ENCODE measurements at regions not wholly inside any gene's neighbourhood (a gene's known extent, or its start where the extent isn't known, plus 50 kb on each side); places are given as distances from the start of the nearest gene placed in this dataset.

- no peak for DNase-seq (ENCODE audit: insufficient read length, low spot score, missing footprints)
- Histone ChIP-seq H3K36me3 (ENCODE audit: insufficient read depth, low read length) (no peaks in the 10 kb centered on the region), H3K4me2 (ENCODE audit: insufficient read depth, low read length) (no peak overlapping the region), H3K27ac (ENCODE audit: low read depth, low read length) (no peak overlapping the region), H3K4me3 (ENCODE audit: insufficient read depth, low read length) (no peak overlapping the region), H3K4me1 (ENCODE audit: insufficient read depth, low read length) (no peaks in the 10 kb centered on the region), H2AFZ (ENCODE audit: low read length) (no peak overlapping the region), H3K9me3 (ENCODE audit: low read depth, low read length) (no peaks in the 10 kb centered on the region), H4K20me1 (ENCODE audit: insufficient read depth, low read length) (no peaks in the 10 kb centered on the region), H3K79me2 (ENCODE audit: insufficient read depth, low read length) (no peaks in the 10 kb centered on the region), H3K27me3 (ENCODE audit: insufficient read depth, low read length) (no peaks in the 10 kb centered on the region)
- TF ChIP-seq, protein P1, sequence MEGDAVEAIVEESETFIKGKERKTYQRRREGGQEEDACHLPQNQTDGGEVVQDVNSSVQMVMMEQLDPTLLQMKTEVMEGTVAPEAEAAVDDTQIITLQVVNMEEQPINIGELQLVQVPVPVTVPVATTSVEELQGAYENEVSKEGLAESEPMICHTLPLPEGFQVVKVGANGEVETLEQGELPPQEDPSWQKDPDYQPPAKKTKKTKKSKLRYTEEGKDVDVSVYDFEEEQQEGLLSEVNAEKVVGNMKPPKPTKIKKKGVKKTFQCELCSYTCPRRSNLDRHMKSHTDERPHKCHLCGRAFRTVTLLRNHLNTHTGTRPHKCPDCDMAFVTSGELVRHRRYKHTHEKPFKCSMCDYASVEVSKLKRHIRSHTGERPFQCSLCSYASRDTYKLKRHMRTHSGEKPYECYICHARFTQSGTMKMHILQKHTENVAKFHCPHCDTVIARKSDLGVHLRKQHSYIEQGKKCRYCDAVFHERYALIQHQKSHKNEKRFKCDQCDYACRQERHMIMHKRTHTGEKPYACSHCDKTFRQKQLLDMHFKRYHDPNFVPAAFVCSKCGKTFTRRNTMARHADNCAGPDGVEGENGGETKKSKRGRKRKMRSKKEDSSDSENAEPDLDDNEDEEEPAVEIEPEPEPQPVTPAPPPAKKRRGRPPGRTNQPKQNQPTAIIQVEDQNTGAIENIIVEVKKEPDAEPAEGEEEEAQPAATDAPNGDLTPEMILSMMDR (IDR thresholded peaks at IDR 0.05; ENCODE audit: extremely low read depth, low read depth, low read length), result no peak
These were observed 387.4 kb downstream of the FGF10 start for GRCh38 chr5:44001675-44002380.

- Histone ChIP-seq H3K79me2 (ENCODE audit: insufficient read depth, low read length) (no peaks in the 10 kb centered on the region), H3K4me1 (ENCODE audit: insufficient read depth, low read length) (no peaks in the 10 kb centered on the region), H4K20me1 (ENCODE audit: insufficient read depth, low read length) (no peaks in the 10 kb centered on the region), H3K27me3 (ENCODE audit: insufficient read depth, low read length) (no peaks in the 10 kb centered on the region), H3K27ac (ENCODE audit: low read depth, low read length) (no peak overlapping the region), H3K4me2 (ENCODE audit: insufficient read depth, low read length) (no peak overlapping the region), H3K4me3 (ENCODE audit: insufficient read depth, low read length) (no peak overlapping the region), H3K36me3 (ENCODE audit: insufficient read depth, low read length) (no peaks in the 10 kb centered on the region), H2AFZ (ENCODE audit: low read length) (no peak overlapping the region), H3K9me3 (ENCODE audit: low read depth, low read length) (no peaks in the 10 kb centered on the region)
- TF ChIP-seq, protein P1 (IDR thresholded peaks at IDR 0.05; ENCODE audit: extremely low read depth, low read depth, low read length), result no peak
- DNase-seq (ENCODE audit: insufficient read length, low spot score, missing footprints), result no peak
These were observed 388.0 kb downstream of the FGF10 start for GRCh38 chr5:44001236-44001635.

DNA sequence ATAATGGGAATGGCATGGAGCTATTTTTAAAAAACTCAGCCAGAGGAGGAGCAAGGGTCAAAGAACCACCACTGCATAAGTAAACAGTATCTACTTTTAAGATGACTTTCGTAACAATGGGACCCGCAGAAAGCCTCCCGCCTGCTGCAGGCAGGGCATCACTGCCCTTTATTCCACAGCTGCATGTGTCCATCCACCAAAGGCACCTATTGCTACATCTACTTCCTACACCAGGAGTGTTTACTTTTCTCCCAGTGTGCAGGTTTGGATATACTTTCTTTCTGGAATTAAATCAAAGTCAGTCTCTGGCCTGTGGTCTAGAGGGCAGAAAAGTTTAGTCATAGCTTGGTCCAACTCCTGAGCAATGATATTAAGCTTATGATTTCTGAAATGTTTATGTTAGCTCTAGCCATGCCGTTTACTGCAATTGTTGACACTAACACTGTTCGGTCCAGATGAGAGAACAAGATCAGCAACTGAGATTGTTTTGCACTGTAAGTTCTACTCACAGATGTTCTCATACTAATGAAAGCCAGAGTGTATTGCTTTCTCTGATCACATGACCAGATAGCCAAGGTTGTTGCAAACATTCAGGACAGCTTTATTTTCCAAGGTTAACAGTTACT is 391.5 kb downstream of the FGF10 start:
- Histone ChIP-seq H4K20me1 (ENCODE audit: insufficient read depth, low read length) (no peaks in the 10 kb centered on the region), H3K4me1 (ENCODE audit: insufficient read depth, low read length) (no peaks in the 10 kb centered on the region), H3K36me3 (ENCODE audit: insufficient read depth, low read length) (no peaks in the 10 kb centered on the region), H3K79me2 (ENCODE audit: insufficient read depth, low read length) (no peaks in the 10 kb centered on the region), H3K4me2 (ENCODE audit: insufficient read depth, low read length) (no peak overlapping the region), H3K9me3 (ENCODE audit: low read depth, low read length) (no peaks in the 10 kb centered on the region), H3K27ac (ENCODE audit: low read depth, low read length) (no peak overlapping the region), H2AFZ (ENCODE audit: low read length) (no peak overlapping the region), H3K4me3 (ENCODE audit: insufficient read depth, low read length) (no peak overlapping the region), H3K27me3 (ENCODE audit: insufficient read depth, low read length) (no peaks in the 10 kb centered on the region)
- peak; percentile 48 for DNase-seq (ENCODE audit: insufficient read length, low spot score, missing footprints)
- TF ChIP-seq, protein P1 (IDR thresholded peaks at IDR 0.05; ENCODE audit: extremely low read depth, low read depth, low read length), result no peak

GRCh38 chr5:43996221-43996620 is 393.0 kb downstream of the FGF10 start:
- H3K4me2 ChIP-seq (ENCODE audit: insufficient read depth, low read length), result no peak overlapping the region
- no peaks in the 10 kb centered on the region for H3K9me3 ChIP-seq (ENCODE audit: low read depth, low read length)
- H3K27me3 ChIP-seq (ENCODE audit: insufficient read depth, low read length), result no peaks in the 10 kb centered on the region
- H2AFZ ChIP-seq (ENCODE audit: low read length), result no peak overlapping the region
- TF ChIP-seq, protein P1 (IDR thresholded peaks at IDR 0.05; ENCODE audit: extremely low read depth, low read depth, low read length), result no peak
- no peaks in the 10 kb centered on the region for H3K36me3 ChIP-seq (ENCODE audit: insufficient read depth, low read length)
- H3K4me1 ChIP-seq (ENCODE audit: insufficient read depth, low read length), result no peaks in the 10 kb centered on the region
- no peak overlapping the region for H3K4me3 ChIP-seq (ENCODE audit: insufficient read depth, low read length)
- no peaks in the 10 kb centered on the region for H4K20me1 ChIP-seq (ENCODE audit: insufficient read depth, low read length)
- H3K27ac ChIP-seq (ENCODE audit: low read depth, low read length), result no peak overlapping the region
- DNase-seq (ENCODE audit: insufficient read length, low spot score, missing footprints), result no peak
- no peaks in the 10 kb centered on the region for H3K79me2 ChIP-seq (ENCODE audit: insufficient read depth, low read length)
